ENCODE measurements at regions not wholly inside any gene's neighbourhood (a gene's known extent, or its start where the extent isn't known, plus 50 kb on each side); places are given as distances from the start of the nearest gene placed in this dataset.
"Not testable (repeated sequence)": the region's sequence is repeated elsewhere in the genome, so short reads cannot be mapped to it uniquely, and the experiment has no call there.

DNA sequence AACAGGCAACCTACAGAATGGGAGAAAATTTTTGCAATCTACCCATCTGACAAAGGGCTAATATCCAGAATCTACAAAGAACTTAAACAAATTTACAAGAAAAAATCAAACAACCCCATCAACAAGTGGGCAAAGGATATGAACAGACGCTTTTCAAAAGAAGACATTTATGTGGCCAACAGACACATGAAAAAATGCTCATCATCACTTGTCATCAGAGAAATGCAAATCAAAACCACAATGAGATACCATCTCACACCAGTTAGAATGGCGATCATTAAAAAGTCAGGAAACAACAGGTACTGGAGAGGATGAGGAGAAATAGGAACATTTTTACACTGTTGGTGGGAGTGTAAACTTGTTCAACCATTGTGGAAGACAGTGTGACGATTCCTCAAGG is 321.6 kb downstream of the RPLP1 start:
- DNase-seq; H3K27ac ChIP-seq (ENCODE audit: low read depth in 2 of 2, low read length in 1 of 2); H3K4me1 ChIP-seq (ENCODE audit: control insufficient read depth in 1 of 2, insufficient read depth in 2 of 2, low read depth in 1 of 2, low read length in 1 of 2); H3K4me3 ChIP-seq (ENCODE audit: low read depth in 2 of 2, low read length in 1 of 2); H3K36me3 ChIP-seq (replicated peaks in 1 of 2; ENCODE audit: control insufficient read depth in 1 of 2, insufficient read depth in 2 of 2, low read length in 1 of 2); H2AFZ ChIP-seq (ENCODE audit: low read depth); H4K20me1 ChIP-seq (ENCODE audit: insufficient read depth); H3K9ac ChIP-seq; CTCF ChIA-PET; H3F3A ChIP-seq (replicated peaks; ENCODE audit: insufficient read depth); H3K9me3 ChIP-seq; H3K9me2 ChIP-seq; POLR2A ChIA-PET; H3K27me3 ChIP-seq (ENCODE audit: insufficient read depth); H3K4me2 ChIP-seq; H3K79me2 ChIP-seq (ENCODE audit: insufficient read depth): not testable (repeated sequence)
- WGBS (ENCODE audit: low lambda C conversion rate), result 27% methylated on average over 3 of the region's 3 CpGs

DNA sequence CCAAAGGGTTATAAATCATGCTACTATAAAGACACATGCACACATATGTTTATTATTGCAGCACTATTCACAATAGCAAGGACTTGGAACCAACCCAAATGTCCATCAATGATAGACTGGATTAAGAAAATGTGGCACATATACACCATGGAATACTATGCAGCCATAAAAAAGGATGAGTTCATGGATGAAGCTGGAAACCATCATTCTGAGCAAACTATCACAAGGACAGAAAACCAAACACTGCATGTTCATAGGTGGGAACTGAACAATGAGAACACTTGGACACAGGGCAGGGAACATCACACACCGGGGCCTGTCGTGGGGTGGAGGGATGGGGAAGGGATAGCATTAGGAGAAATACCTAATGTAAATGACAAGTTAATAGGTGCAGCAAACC is 322.1 kb downstream of the RPLP1 start:
- WGBS (ENCODE audit: low lambda C conversion rate), result 84% methylated on average over 2 of the region's 2 CpGs
- H3K27ac ChIP-seq (ENCODE audit: low read depth in 2 of 2, low read length in 1 of 2); CTCF ChIA-PET; H3K79me2 ChIP-seq (ENCODE audit: insufficient read depth); POLR2A ChIA-PET; H3K36me3 ChIP-seq (replicated peaks in 1 of 2; ENCODE audit: control insufficient read depth in 1 of 2, insufficient read depth in 2 of 2, low read length in 1 of 2); H3K9me2 ChIP-seq; H4K20me1 ChIP-seq (ENCODE audit: insufficient read depth); H3K27me3 ChIP-seq (ENCODE audit: insufficient read depth); H3K4me3 ChIP-seq (ENCODE audit: low read depth in 2 of 2, low read length in 1 of 2); H3F3A ChIP-seq (replicated peaks; ENCODE audit: insufficient read depth); H2AFZ ChIP-seq (ENCODE audit: low read depth); H3K4me1 ChIP-seq (ENCODE audit: control insufficient read depth in 1 of 2, insufficient read depth in 2 of 2, low read depth in 1 of 2, low read length in 1 of 2); H3K9me3 ChIP-seq; H3K4me2 ChIP-seq; H3K9ac ChIP-seq; DNase-seq: not testable (repeated sequence)

DNA sequence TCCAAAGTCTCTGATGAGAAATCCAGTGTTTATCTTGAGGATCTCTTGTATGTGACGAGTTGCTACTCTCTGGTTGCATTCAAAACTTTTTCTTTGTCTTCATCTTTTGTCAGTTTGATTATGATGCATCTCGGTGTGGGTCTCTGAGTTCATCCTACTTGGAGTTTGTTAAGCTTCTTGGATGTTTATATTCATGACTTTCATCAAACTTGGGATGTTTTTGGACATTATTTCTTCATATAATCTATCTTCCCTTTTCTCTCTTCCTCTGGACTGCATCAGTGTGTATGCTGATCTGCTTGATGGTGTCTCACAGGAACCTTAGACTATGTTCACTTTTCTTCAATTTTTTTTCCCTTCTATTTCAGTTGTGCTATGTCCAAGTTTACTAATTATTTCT is 320.4 kb downstream of the TLE3 start:
- CTCF ChIA-PET, result interaction anchor here (1.1 kb wide), 1 partner anchor 24 kb away, joined by 3 read pairs; no protein-coding TSS in a partner anchor

More for the DNA sequence above, 320.4 kb downstream of the TLE3 start:
- H3K4me3 ChIP-seq (ENCODE audit: low read depth in 2 of 2, low read length in 1 of 2), result no peak overlapping the region
- H3K4me2 ChIP-seq, result no peak overlapping the region
- TF ChIP-seq, protein P1, sequence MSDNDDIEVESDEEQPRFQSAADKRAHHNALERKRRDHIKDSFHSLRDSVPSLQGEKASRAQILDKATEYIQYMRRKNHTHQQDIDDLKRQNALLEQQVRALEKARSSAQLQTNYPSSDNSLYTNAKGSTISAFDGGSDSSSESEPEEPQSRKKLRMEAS (IDR thresholded peaks at IDR 0.05; ENCODE audit: low read depth), result no peak
- TF ChIP-seq FOXM1 (IDR thresholded peaks at IDR 0.05; ENCODE audit: low read depth), result no peak
- TF ChIP-seq, protein P2, sequence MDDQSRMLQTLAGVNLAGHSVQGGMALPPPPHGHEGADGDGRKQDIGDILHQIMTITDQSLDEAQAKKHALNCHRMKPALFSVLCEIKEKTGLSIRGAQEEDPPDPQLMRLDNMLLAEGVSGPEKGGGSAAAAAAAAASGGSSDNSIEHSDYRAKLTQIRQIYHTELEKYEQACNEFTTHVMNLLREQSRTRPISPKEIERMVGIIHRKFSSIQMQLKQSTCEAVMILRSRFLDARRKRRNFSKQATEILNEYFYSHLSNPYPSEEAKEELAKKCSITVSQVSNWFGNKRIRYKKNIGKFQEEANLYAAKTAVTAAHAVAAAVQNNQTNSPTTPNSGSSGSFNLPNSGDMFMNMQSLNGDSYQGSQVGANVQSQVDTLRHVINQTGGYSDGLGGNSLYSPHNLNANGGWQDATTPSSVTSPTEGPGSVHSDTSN (IDR thresholded peaks at IDR 0.05), result no peak
- no peak for TF ChIP-seq MEF2A (IDR thresholded peaks at IDR 0.05; ENCODE audit: borderline replicate concordance, low read depth)
- TF ChIP-seq, protein P3, sequence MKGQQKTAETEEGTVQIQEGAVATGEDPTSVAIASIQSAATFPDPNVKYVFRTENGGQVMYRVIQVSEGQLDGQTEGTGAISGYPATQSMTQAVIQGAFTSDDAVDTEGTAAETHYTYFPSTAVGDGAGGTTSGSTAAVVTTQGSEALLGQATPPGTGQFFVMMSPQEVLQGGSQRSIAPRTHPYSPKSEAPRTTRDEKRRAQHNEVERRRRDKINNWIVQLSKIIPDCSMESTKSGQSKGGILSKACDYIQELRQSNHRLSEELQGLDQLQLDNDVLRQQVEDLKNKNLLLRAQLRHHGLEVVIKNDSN (IDR thresholded peaks at IDR 0.05; ENCODE audit: borderline replicate concordance, low read depth), result no peak
- no peak for TF ChIP-seq TEAD4 (IDR thresholded peaks at IDR 0.05; ENCODE audit: borderline replicate concordance, insufficient read depth)
- TF ChIP-seq YY1 (IDR thresholded peaks at IDR 0.05; ENCODE audit: low read depth), result no peak
- TF ChIP-seq TAF1 (IDR thresholded peaks at IDR 0.05; ENCODE audit: borderline replicate concordance, low read depth, low read length), result no peak
- no peak for TF ChIP-seq MXI1 (IDR thresholded peaks at IDR 0.05; ENCODE audit: low read depth, low read length)
- H3K27me3 ChIP-seq (ENCODE audit: insufficient read depth), result no peaks in the 10 kb centered on the region; the same call in 1 of the 2 replicates
- DNase-seq, result no peak
- WGBS (ENCODE audit: low lambda C conversion rate), result 27% methylated on average over 2 of the region's 2 CpGs
- H3K27ac ChIP-seq (ENCODE audit: low read depth in 2 of 2, low read length in 1 of 2), result no peak overlapping the region
- no peaks in the 10 kb centered on the region for H3K9me2 ChIP-seq
- no peak overlapping the region for H2AFZ ChIP-seq (ENCODE audit: low read depth)
- H3K9me3 ChIP-seq, result no peaks in the 10 kb centered on the region; the same call in 1 of the 2 replicates
- no peaks in the 10 kb centered on the region for H3F3A ChIP-seq (replicated peaks; ENCODE audit: insufficient read depth)
- H4K20me1 ChIP-seq (ENCODE audit: insufficient read depth), result no peaks in the 10 kb centered on the region
- POLR2A ChIA-PET, result no interaction called here
- H3K79me2 ChIP-seq (ENCODE audit: insufficient read depth), result no peaks in the 10 kb centered on the region
- no peak overlapping the region for H3K9ac ChIP-seq
- H3K36me3 ChIP-seq (replicated peaks in 1 of 2; ENCODE audit: control insufficient read depth in 1 of 2, insufficient read depth in 2 of 2, low read length in 1 of 2), result no peaks in the 10 kb centered on the region
- peaks cover 0 to 2% of the 10 kb centered on the region in 2 experiments; a peak in 1 of 4 replicates for H3K4me1 ChIP-seq (ENCODE audit: control insufficient read depth in 1 of 2, insufficient read depth in 2 of 2, low read depth in 1 of 2, low read length in 1 of 2)

Data from SK-N-SH (cell line).